Chondrocyte (in vitro differentiated cells): ENCODE measurements at regions not wholly inside any gene's neighbourhood (a gene's known extent, or its start where the extent isn't known, plus 50 kb on each side); places are given as distances from the start of the nearest gene placed in this dataset.
A peak's percentile ranks its signal among the peaks of the same experiment; 100 is the strongest.

Source experiments
- DNase-seq: peaks from one replicate; pipeline ENCODE4 v3.0.0; 2021; ENCODE audit warnings: mixed read lengths, low spot score
- H3K27ac Mint-ChIP-seq: one replicate; pipeline ENCODE4 v1.8.0; 2021; ENCODE audit warnings: mild to moderate bottlenecking, moderate library complexity, mixed read lengths; ENCODE audit not compliant: unreplicated experiment
- H3K27me3 Mint-ChIP-seq: 2 replicates; pipeline ENCODE4 v1.8.0; 2021; ENCODE audit warnings: low read depth, mixed read lengths
- H3K36me3 Mint-ChIP-seq: 2 replicates; pipeline ENCODE4 v1.8.0; 2021; ENCODE audit warnings: low read depth, mixed read lengths
- H3K4me1 Mint-ChIP-seq: 2 replicates; pipeline ENCODE4 v1.8.0; 2021; ENCODE audit warnings: low read depth, mild to moderate bottlenecking, mixed read lengths
- H3K4me3 Mint-ChIP-seq: one replicate; pipeline ENCODE4 v1.8.0; 2021; ENCODE audit warnings: mild to moderate bottlenecking, moderate library complexity, mixed read lengths; ENCODE audit not compliant: unreplicated experiment
- H3K9me3 Mint-ChIP-seq: 2 replicates; pipeline ENCODE4 v1.8.0; 2021; ENCODE audit warnings: low read depth, mixed read lengths
- TF ChIP-seq, protein P1 (sequence below): fragments of 200-600 bp; sonication (generic); IDR thresholded peaks from 2 replicates; pipeline ENCODE4 v1.5.0; 2021; ENCODE audit warnings: antibody characterized with exemption, mild to moderate bottlenecking, moderate library complexity

DNA sequence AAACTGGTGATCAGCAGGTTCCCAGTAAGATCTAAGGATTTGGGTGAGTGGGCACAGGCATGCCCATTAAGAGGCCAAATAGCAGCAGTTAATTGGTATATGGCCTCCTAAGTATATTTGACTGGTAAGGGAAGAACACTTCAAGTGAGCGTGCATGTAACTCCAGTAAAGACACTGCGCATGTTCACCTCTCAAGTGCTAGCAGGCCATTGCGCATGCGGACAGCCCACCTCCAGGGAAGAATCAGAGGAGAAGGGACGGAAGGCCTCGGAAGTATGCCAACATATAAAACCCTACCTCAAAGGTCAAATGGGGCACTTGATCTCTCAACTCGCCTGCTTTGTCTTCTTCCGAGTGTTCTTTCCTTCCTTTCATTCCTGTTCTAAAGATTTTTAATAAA, 118.0 kb downstream of the ARL5B start:
- peaks cover 4% of the 10 kb centered on the region for H3K27me3 Mint-ChIP-seq
- TF ChIP-seq, protein P1, sequence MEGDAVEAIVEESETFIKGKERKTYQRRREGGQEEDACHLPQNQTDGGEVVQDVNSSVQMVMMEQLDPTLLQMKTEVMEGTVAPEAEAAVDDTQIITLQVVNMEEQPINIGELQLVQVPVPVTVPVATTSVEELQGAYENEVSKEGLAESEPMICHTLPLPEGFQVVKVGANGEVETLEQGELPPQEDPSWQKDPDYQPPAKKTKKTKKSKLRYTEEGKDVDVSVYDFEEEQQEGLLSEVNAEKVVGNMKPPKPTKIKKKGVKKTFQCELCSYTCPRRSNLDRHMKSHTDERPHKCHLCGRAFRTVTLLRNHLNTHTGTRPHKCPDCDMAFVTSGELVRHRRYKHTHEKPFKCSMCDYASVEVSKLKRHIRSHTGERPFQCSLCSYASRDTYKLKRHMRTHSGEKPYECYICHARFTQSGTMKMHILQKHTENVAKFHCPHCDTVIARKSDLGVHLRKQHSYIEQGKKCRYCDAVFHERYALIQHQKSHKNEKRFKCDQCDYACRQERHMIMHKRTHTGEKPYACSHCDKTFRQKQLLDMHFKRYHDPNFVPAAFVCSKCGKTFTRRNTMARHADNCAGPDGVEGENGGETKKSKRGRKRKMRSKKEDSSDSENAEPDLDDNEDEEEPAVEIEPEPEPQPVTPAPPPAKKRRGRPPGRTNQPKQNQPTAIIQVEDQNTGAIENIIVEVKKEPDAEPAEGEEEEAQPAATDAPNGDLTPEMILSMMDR, result no peak

DNA sequence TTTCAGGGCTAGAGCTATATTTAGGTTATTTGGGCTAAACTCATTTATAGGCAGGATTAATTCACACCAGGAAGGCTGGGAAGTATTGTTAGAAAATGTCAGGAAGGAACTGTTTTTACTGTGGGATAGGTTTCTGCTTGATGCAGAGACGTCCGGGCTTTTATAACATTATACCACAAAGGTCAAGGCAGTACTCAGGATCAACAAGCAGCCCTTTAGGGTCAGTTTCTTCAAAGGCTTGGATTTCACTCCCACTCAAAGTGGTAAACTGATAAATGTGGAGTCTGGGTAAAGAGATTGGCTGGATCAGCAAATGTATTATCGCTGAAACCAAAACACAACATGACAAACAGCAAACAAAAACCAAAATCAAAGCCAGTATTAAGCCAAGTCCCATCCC, 127.2 kb downstream of the ARL5B start:
- H3K36me3 Mint-ChIP-seq, result no peaks in the 10 kb centered on the region
- H3K4me1 Mint-ChIP-seq, result no peaks in the 10 kb centered on the region
- no peak for DNase-seq
- H3K4me3 Mint-ChIP-seq, result no peak overlapping the region
- TF ChIP-seq, protein P1, result no peak
- H3K27ac Mint-ChIP-seq, result no peak overlapping the region
- no peaks in the 10 kb centered on the region for H3K27me3 Mint-ChIP-seq
- peaks cover 24% of the 10 kb centered on the region for H3K9me3 Mint-ChIP-seq

More for the DNA sequence above, 118.0 kb downstream of the ARL5B start:
- H3K27ac Mint-ChIP-seq, result no peak overlapping the region
- H3K4me1 Mint-ChIP-seq, result no peaks in the 10 kb centered on the region
- no peaks in the 10 kb centered on the region for H3K9me3 Mint-ChIP-seq
- no peaks in the 10 kb centered on the region for H3K36me3 Mint-ChIP-seq
- DNase-seq, result no peak
- no peak overlapping the region for H3K4me3 Mint-ChIP-seq

DNA sequence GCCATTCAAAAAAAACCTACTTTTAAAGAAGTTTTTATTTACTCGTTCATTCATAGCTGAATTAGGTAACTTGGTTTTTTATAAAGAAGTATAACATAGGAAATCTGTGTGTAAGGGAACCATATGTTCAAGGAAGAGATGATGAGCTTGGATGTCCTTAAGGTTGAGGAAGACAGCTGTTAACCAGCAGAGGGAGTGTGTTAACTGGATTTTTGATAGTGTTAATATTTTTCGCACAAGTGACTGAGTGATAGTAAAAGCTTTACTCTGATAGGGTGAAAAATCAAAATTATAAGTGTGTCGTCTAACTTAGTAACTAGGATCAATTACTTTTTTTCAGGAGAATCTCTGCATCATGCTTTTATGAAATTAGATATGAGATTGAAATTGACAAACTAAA, 134.7 kb downstream of the ARL5B start:
- H3K4me1 Mint-ChIP-seq, result no peaks in the 10 kb centered on the region
- H3K36me3 Mint-ChIP-seq, result no peaks in the 10 kb centered on the region
- peaks cover 2% of the 10 kb centered on the region for H3K27me3 Mint-ChIP-seq
- no peak overlapping the region for H3K4me3 Mint-ChIP-seq
- TF ChIP-seq, protein P1, result peak; percentile 67
- H3K9me3 Mint-ChIP-seq, result peaks cover 11% of the 10 kb centered on the region
- DNase-seq, result no peak
- no peak overlapping the region for H3K27ac Mint-ChIP-seq

DNA sequence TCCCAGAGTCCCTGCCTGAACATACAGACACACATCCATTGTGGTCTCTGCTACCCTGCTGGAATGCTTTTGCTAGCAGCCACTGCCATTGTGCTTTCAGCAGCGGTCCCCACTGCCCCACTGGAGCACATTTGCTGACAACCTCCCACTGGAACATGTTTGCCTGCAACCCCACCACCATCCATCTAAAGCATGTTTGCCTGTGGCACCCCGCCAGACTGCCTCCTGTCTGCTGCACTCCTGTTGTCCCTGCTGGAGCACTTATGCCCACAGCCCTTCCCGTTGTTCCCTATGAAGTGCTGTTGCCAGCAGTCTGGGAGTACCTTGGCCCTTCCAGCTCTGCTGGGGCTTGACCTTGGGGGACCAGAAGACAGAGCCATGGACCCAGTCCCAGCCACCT, 136.3 kb downstream of the ARL5B start:
- Mint-ChIP-seq H3K27ac (no peak overlapping the region), H3K4me1 (no peaks in the 10 kb centered on the region)

DNA sequence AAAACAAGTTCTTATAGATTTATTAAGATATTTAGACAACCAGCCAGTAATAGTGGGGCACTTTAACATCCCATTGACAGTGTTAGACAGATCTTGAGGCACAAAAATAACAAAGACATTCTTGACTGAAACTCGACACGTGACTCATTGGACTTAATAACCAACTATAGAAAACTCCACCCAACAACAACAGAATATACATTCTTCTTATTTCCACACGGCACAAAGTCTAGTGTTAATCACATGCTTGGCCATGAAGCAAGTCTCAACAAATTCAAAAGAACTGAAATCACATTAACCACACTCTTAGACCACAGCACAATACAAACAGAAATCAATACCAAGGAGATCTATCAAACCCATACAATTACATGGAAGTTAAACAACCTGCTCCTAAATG, 138.1 kb downstream of the ARL5B start:
- H3K27me3 Mint-ChIP-seq, result peaks cover 2% of the 10 kb centered on the region
- H3K4me1 Mint-ChIP-seq, result no peaks in the 10 kb centered on the region
- TF ChIP-seq, protein P1, result no peak
- H3K27ac Mint-ChIP-seq, result no peak overlapping the region
- H3K9me3 Mint-ChIP-seq, result peaks cover 7% of the 10 kb centered on the region
- H3K4me3 Mint-ChIP-seq, result no peak overlapping the region
- no peaks in the 10 kb centered on the region for H3K36me3 Mint-ChIP-seq
- DNase-seq, result no peak

More for the DNA sequence above, 136.3 kb downstream of the ARL5B start:
- TF ChIP-seq, protein P1, result no peak
- DNase-seq, result no peak
- no peaks in the 10 kb centered on the region for H3K36me3 Mint-ChIP-seq
- peaks cover 2% of the 10 kb centered on the region for H3K27me3 Mint-ChIP-seq
- H3K4me3 Mint-ChIP-seq, result no peak overlapping the region
- peaks cover 7% of the 10 kb centered on the region for H3K9me3 Mint-ChIP-seq
